ENCODE measurements at regions not wholly inside any gene's neighbourhood (a gene's known extent, or its start where the extent isn't known, plus 50 kb on each side); places are given as distances from the start of the nearest gene placed in this dataset.

DNA sequence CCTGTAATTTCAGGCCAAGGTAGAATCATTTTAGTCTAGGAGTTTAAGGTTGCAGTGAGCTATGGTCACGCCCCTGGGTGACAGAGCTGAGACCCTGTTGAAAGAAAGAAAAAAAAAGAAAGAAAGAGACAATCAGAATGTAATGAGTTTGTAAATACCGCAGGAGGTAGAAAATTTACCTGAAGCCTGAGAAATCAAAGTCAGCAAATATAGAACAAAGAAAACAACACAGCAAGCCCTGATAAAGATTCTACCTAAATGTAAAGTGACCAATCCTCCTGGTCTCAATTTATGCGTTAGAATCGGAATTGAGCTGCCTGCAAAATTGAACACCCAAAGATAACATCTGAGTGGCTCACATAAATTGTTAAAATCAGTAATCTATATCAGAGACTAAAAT is 146.5 kb upstream of the ZNF184 start:
- intact Hi-C loops (cut with DNase I) = no loop called here
- no peaks in the 10 kb centered on the region for H3K9me3 ChIP-seq (replicated peaks in 1 of 3)
- H3K4me3 ChIP-seq = no peak overlapping the region
- H3K36me3 ChIP-seq (replicated peaks in 1 of 2) = no peaks in the 10 kb centered on the region
- no peak overlapping the region for H3K27ac ChIP-seq
- H3K4me1 ChIP-seq (replicated peaks in 1 of 2) = peaks cover 0 to 14% of the 10 kb centered on the region in 2 donors
- 60 to 78% (median 68%) methylated on average over 4 of the region's 4 CpGs for whole genome bisulfite sequencing, 4 donors
- TF ChIP-seq, protein P1, sequence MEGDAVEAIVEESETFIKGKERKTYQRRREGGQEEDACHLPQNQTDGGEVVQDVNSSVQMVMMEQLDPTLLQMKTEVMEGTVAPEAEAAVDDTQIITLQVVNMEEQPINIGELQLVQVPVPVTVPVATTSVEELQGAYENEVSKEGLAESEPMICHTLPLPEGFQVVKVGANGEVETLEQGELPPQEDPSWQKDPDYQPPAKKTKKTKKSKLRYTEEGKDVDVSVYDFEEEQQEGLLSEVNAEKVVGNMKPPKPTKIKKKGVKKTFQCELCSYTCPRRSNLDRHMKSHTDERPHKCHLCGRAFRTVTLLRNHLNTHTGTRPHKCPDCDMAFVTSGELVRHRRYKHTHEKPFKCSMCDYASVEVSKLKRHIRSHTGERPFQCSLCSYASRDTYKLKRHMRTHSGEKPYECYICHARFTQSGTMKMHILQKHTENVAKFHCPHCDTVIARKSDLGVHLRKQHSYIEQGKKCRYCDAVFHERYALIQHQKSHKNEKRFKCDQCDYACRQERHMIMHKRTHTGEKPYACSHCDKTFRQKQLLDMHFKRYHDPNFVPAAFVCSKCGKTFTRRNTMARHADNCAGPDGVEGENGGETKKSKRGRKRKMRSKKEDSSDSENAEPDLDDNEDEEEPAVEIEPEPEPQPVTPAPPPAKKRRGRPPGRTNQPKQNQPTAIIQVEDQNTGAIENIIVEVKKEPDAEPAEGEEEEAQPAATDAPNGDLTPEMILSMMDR (IDR thresholded peaks at IDR 0.05) = no peak
- TF ChIP-seq POLR2A (IDR thresholded peaks at IDR 0.05) = no peak
- H3K27me3 ChIP-seq = peaks cover 23% of the 10 kb centered on the region
- DNase-seq = no peak

DNA sequence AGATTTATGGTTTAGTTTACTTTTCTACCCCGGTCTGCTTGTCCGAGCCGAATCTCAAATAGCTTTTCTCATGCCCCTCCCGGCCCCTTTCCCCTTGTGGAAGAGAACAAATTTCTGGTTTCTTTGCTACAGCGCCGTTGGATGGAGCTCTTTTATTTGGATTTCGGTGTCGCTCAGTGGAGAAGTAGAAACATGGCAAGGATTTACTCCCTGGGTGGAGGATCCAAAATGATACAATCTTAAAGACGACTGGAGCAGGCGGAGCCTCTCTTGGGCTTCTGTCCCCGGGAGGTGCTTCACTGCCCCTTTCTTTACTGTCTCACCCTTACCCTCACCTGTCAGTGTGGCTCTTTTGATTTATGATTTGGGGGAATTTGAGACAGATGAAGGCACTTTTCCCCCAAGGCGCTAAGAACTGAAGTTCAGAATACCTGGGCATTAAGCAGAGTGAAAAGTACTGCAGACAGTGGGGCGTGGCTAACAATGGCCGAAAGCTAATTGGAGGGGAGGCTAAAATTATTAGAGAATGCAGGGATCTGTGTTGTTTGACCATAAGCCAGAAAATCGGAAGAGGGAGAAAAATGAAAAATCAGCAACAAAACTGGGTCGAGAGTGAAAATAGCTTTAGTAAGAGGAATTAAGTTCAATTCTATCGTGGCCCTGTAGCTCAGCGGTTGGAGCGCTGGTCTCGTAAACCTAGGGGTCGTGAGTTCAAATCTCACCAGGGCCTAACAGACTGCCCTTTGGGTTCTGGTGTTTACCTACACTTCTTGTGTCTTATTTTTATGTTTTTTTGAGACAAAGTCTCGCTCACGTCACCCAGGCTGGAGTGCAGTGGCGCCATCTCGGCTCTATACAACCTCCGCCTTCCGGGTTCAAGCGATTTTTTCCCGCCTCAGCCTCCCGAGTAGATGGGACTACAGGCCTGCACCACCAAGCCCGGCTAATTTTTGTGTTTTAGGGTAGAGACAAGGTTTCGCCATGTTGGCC is 145.1 kb upstream of the ZNF184 start:
- no peaks in the 10 kb centered on the region for H3K36me3 ChIP-seq (replicated peaks in 1 of 2)
- no peak for DNase-seq
- peak overlapping the region in 1 of 4 donors; percentile 35 for H3K4me3 ChIP-seq

DNA sequence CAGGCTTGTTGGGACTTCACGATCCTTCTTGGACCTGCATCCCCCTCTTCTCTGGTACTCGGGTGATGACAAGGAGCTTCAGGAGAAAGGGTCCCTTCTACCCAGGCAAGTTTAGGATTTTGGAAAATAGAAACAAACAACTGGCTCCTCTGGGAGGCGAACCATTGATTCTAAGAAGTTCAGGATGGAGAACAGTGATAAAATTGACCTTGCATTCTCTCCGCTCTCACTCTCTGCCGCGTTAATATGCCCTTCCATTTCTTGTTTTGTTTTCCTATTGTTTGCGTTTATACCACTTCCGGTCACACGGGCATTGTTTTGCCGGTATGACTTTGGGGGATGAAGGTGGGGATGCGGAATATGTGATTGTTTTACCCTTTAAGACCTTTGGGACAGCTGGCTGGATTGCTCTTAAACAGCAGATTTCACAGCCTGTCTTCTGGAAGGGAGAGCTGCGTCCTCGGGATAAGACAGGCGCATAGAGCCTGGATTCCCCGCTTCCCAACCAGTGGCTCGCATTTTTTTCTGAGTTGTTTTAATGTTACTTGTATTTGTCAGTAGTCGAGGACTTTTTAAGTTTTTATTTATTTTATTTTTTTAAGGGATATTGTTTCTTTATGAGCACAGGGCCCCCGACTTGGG is 144.3 kb upstream of the ZNF184 start:
- peaks cover 0 to 14% of the 10 kb centered on the region in 2 donors for H3K4me1 ChIP-seq (replicated peaks in 1 of 2)
- H3K4me3 ChIP-seq = peak overlapping the region in 2 of 4 donors; percentile 10 to 35
- intact Hi-C loops (cut with DNase I) = no loop called here
- TF ChIP-seq POLR2A (IDR thresholded peaks at IDR 0.05) = no peak
- TF ChIP-seq, protein P1 (IDR thresholded peaks at IDR 0.05) = no peak
- no peak for DNase-seq
- H3K27ac ChIP-seq = no peak overlapping the region
- H3K27me3 ChIP-seq = peaks cover 23% of the 10 kb centered on the region
- H3K36me3 ChIP-seq (replicated peaks in 1 of 2) = no peaks in the 10 kb centered on the region
- 1 to 2% (median 2%) methylated on average over 18 of the region's 18 CpGs for WGBS, 4 donors
- H3K9me3 ChIP-seq (replicated peaks in 1 of 3) = no peaks in the 10 kb centered on the region

More for the DNA sequence above, 145.1 kb upstream of the ZNF184 start:
- WGBS, 4 donors = 27 to 36% (median 29%) methylated on average over 32 of the region's 32 CpGs
- Histone ChIP-seq H3K9me3 (replicated peaks in 1 of 3) (no peaks in the 10 kb centered on the region), H3K27ac (no peak overlapping the region), H3K4me1 (replicated peaks in 1 of 2) (peaks cover 0 to 14% of the 10 kb centered on the region in 2 donors), H3K27me3 (peaks cover 23% of the 10 kb centered on the region)
- intact Hi-C loops (cut with DNase I) = no loop called here
- TF ChIP-seq, protein P1 (IDR thresholded peaks at IDR 0.05) = no peak
- TF ChIP-seq POLR2A (IDR thresholded peaks at IDR 0.05) = no peak

DNA sequence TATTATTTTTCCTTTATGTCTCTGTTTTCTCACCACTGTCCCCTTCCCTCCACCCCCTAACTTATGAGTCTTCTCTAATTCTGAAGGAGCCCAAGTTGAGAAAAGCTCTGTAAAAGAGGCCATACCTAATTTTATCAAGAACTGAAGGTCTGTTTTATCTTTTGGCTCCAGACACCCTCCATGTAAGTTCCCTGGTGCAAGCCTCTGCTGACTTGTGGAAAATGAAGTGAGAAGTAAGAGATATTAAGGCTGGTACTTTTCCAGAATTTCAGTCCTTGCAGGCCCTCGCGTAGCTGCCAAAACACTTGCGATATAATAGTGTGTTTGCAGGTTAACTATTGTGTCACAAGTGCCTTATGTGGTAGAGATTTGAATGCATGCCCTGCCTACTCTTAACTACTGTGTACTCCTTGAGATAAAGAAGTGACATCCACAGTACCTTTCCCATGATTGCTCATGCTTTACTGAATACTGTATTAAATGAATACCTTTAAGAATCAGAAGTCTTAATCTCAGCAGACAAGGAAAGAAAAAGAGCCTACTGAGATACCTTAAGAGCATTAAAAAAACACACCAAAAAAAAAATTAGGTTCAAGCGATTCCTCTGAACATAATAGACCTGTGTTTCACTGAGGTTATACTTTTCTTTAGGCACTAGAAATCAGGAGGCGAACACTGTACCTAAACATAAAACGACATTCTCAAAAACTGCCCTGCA is 143.6 kb upstream of the ZNF184 start:
- 41 to 47% (median 43%) methylated on average over 6 of the region's 6 CpGs for WGBS, 4 donors
- intact Hi-C loops (cut with DNase I) = no loop called here
- H3K9me3 ChIP-seq (replicated peaks in 1 of 3) = no peaks in the 10 kb centered on the region
- H3K27ac ChIP-seq = no peak overlapping the region
- peak overlapping the region in 1 of 4 donors; percentile 35 for H3K4me3 ChIP-seq
- no peak for DNase-seq
- TF ChIP-seq, protein P1 (IDR thresholded peaks at IDR 0.05) = no peak
- no peak for TF ChIP-seq POLR2A (IDR thresholded peaks at IDR 0.05)
- peaks cover 23% of the 10 kb centered on the region for H3K27me3 ChIP-seq
- H3K4me1 ChIP-seq (replicated peaks in 1 of 2) = peaks cover 0 to 14% of the 10 kb centered on the region in 2 donors
- no peaks in the 10 kb centered on the region for H3K36me3 ChIP-seq (replicated peaks in 1 of 2)

Measured in adrenal gland (tissue), 9 donors.